ENCODE measurements at regions not wholly inside any gene's neighbourhood (a gene's known extent, or its start where the extent isn't known, plus 50 kb on each side); places are given as distances from the start of the nearest gene placed in this dataset.

- no peak for TF ChIP-seq CTCF (IDR thresholded peaks at IDR 0.05)
- TF ChIP-seq, protein P1, sequence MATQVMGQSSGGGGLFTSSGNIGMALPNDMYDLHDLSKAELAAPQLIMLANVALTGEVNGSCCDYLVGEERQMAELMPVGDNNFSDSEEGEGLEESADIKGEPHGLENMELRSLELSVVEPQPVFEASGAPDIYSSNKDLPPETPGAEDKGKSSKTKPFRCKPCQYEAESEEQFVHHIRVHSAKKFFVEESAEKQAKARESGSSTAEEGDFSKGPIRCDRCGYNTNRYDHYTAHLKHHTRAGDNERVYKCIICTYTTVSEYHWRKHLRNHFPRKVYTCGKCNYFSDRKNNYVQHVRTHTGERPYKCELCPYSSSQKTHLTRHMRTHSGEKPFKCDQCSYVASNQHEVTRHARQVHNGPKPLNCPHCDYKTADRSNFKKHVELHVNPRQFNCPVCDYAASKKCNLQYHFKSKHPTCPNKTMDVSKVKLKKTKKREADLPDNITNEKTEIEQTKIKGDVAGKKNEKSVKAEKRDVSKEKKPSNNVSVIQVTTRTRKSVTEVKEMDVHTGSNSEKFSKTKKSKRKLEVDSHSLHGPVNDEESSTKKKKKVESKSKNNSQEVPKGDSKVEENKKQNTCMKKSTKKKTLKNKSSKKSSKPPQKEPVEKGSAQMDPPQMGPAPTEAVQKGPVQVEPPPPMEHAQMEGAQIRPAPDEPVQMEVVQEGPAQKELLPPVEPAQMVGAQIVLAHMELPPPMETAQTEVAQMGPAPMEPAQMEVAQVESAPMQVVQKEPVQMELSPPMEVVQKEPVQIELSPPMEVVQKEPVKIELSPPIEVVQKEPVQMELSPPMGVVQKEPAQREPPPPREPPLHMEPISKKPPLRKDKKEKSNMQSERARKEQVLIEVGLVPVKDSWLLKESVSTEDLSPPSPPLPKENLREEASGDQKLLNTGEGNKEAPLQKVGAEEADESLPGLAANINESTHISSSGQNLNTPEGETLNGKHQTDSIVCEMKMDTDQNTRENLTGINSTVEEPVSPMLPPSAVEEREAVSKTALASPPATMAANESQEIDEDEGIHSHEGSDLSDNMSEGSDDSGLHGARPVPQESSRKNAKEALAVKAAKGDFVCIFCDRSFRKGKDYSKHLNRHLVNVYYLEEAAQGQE (IDR thresholded peaks at IDR 0.05; ENCODE audit: insufficient read depth in 1 of 2, low read depth in 2 of 2, low read length in 1 of 2), result no peak
- TF ChIP-seq POLR2AphosphoS5 (IDR thresholded peaks at IDR 0.05; ENCODE audit: low read depth, low read length), result no peak
- no peak for TF ChIP-seq TCF7L2 (IDR thresholded peaks at IDR 0.05; ENCODE audit: low read depth, low read length)
Measured at GRCh38 chr6:9831783-9832182, 583.1 kb downstream of the TFAP2A start.

All from Panc1 (cell line).